HFFc6 (cell line): ENCODE measurements at regions not wholly inside any gene's neighbourhood (a gene's known extent, or its start where the extent isn't known, plus 50 kb on each side); places are given as distances from the start of the nearest gene placed in this dataset.

Experiments
- DNase-seq: peaks from one replicate; pipeline ENCODE4 v3.0.0-alpha.2; 2018
- H3K27ac Mint-ChIP-seq: 2 replicates; pipeline ENCODE4 v1.8.0; 2020; ENCODE audit warnings: mild to moderate bottlenecking, mixed read lengths
- H3K27me3 Mint-ChIP-seq: 2 replicates; pipeline ENCODE4 v1.8.0; 2021; ENCODE audit warnings: mild to moderate bottlenecking, moderate library complexity, mixed read lengths; ENCODE audit not compliant: insufficient read depth
- H3K36me3 Mint-ChIP-seq: 2 replicates; pipeline ENCODE4 v1.8.0; 2021; ENCODE audit warnings: low read depth, mixed read lengths
- H3K4me1 Mint-ChIP-seq: 2 replicates; pipeline ENCODE4 v1.8.0; 2020; ENCODE audit warnings: low read depth, mixed read lengths
- H3K4me3 Mint-ChIP-seq: 2 replicates; pipeline ENCODE4 v1.8.0; 2020; ENCODE audit warnings: mild to moderate bottlenecking, moderate library complexity, mixed read lengths
- H3K9me3 Mint-ChIP-seq: 2 replicates; pipeline ENCODE4 v1.8.0; 2020; ENCODE audit warnings: mild to moderate bottlenecking, mixed read lengths
- CTCF ChIP-seq: fragments of 200-600 bp; sonication (generic); IDR thresholded peaks from 2 replicates; pipeline ENCODE4 v1.5.0; 2021; ENCODE audit warnings: antibody characterized with exemption, mild to moderate bottlenecking

- no peaks in the 10 kb centered on the region for H3K9me3 Mint-ChIP-seq
- no peaks in the 10 kb centered on the region for H3K36me3 Mint-ChIP-seq
- H3K4me3 Mint-ChIP-seq: no peak overlapping the region
- H3K27me3 Mint-ChIP-seq: peaks cover 20% of the 10 kb centered on the region
- DNase-seq: peak; percentile 38
- no peak overlapping the region for H3K27ac Mint-ChIP-seq
- H3K4me1 Mint-ChIP-seq: peaks cover 29% of the 10 kb centered on the region
- TF ChIP-seq CTCF: no peak
Measured at GRCh38 chr15:69906256-69907185, 191.2 kb downstream of the TLE3 start.

GRCh38 chr15:69908060-69908459 lies 189.7 kb downstream of the TLE3 start:
- Mint-ChIP-seq H3K36me3 (no peaks in the 10 kb centered on the region), H3K4me1 (peaks cover 29% of the 10 kb centered on the region), H3K27ac (no peak overlapping the region), H3K4me3 (peak overlapping the region; percentile 11; the same call in 1 of the 2 replicates), H3K9me3 (no peaks in the 10 kb centered on the region), H3K27me3 (peaks cover 28% of the 10 kb centered on the region)
- no peak for DNase-seq
- no peak for TF ChIP-seq CTCF

GRCh38 chr15:69908590-69909420 lies 188.9 kb downstream of the TLE3 start:
- H3K4me1 Mint-ChIP-seq: peaks cover 24% of the 10 kb centered on the region
- peaks cover 31% of the 10 kb centered on the region for H3K27me3 Mint-ChIP-seq
- no peaks in the 10 kb centered on the region for H3K36me3 Mint-ChIP-seq
- no peak for DNase-seq
- peak overlapping the region; percentile 43; the same call in 1 of the 2 replicates for H3K4me3 Mint-ChIP-seq
- H3K27ac Mint-ChIP-seq: no peak overlapping the region
- no peaks in the 10 kb centered on the region for H3K9me3 Mint-ChIP-seq
- TF ChIP-seq CTCF: no peak

- no peak for TF ChIP-seq CTCF
- Mint-ChIP-seq H3K36me3 (no peaks in the 10 kb centered on the region), H3K4me3 (no peak overlapping the region), H3K27ac (no peak overlapping the region), H3K27me3 (peaks cover 39% of the 10 kb centered on the region), H3K4me1 (peaks cover 17% of the 10 kb centered on the region), H3K9me3 (no peaks in the 10 kb centered on the region)
- no peak for DNase-seq
Measured at GRCh38 chr15:69909719-69910444, 187.8 kb downstream of the TLE3 start.

- TF ChIP-seq CTCF: no peak
- DNase-seq: no peak
- Mint-ChIP-seq H3K4me1 (peaks cover 17% of the 10 kb centered on the region), H3K36me3 (no peaks in the 10 kb centered on the region), H3K9me3 (no peaks in the 10 kb centered on the region), H3K4me3 (no peak overlapping the region), H3K27ac (no peak overlapping the region), H3K27me3 (peaks cover 44% of the 10 kb centered on the region)
Measured at GRCh38 chr15:69910514-69910913, 187.2 kb downstream of the TLE3 start.
